ENCODE measurements at regions not wholly inside any gene's neighbourhood (a gene's known extent, or its start where the extent isn't known, plus 50 kb on each side); places are given as distances from the start of the nearest gene placed in this dataset.

DNA sequence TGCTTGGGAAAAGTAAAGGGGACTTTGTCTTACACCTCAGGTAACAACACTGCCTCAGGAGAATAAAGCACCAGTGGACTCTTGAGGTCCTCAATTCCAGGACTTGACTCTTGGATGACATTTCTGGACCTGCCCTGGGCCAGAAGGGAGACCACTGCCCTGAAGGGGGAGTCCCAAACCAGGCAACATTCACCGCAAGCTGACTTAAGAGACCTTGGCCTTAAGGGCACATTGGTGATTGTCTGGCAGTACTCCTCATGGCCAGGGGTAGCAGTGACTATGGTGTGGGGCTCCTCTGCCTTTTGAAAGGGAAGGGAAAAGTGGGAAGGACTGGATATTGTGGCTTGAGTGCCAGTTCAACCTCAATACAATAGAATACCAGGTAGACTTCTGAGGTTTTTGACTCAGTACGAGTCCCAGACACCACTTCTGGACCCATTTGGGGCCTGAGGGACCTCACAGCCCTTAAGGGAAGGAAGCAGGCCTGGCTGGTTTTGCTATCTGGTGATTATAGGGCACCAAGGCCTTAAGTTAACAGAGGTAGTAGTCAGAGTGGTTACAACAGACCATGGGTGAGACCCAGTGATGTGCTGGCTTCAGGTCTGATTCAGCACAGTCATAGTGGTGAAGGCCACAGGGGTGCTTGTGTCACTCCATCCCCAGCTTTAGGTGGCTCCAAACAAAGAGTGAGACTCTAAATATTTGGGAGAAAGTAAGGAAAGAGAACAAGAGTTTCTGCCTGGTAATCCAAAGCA lies 121.2 kb upstream of the TET2 start:
- no peak overlapping the region for H3K27ac ChIP-seq (ENCODE audit: low read length)
- H3K4me3 ChIP-seq (ENCODE audit: low read length in 2 of 2), result no peak overlapping the region
- H3K9ac ChIP-seq (ENCODE audit: low read length in 2 of 2), result no peak overlapping the region
- no peaks in the 10 kb centered on the region for H3K4me1 ChIP-seq (ENCODE audit: control insufficient read depth, insufficient read depth, low read length)
- H3K27me3 ChIP-seq (ENCODE audit: control insufficient read depth in 1 of 2, insufficient read depth in 2 of 2, low read length in 2 of 2), result no peaks in the 10 kb centered on the region
- H3K36me3 ChIP-seq (ENCODE audit: control insufficient read depth in 2 of 2, insufficient read depth in 2 of 2, low read length in 2 of 2), result no peaks in the 10 kb centered on the region
- peaks cover 3% of the 10 kb centered on the region in 2 donors for H3K9me3 ChIP-seq (ENCODE audit: control insufficient read depth in 2 of 2, low read length in 2 of 2)

- H3K27ac ChIP-seq (ENCODE audit: low read length), result no peak overlapping the region
- no peak overlapping the region for H3K9ac ChIP-seq (ENCODE audit: low read length in 2 of 2)
- no peak overlapping the region for H3K4me3 ChIP-seq (ENCODE audit: low read length in 2 of 2)
- no peaks in the 10 kb centered on the region for H3K27me3 ChIP-seq (ENCODE audit: control insufficient read depth in 1 of 2, insufficient read depth in 2 of 2, low read length in 2 of 2)
- no peaks in the 10 kb centered on the region for H3K36me3 ChIP-seq (ENCODE audit: control insufficient read depth in 2 of 2, insufficient read depth in 2 of 2, low read length in 2 of 2)
- H3K9me3 ChIP-seq (ENCODE audit: control insufficient read depth in 2 of 2, low read length in 2 of 2), result no peaks in the 10 kb centered on the region
- no peaks in the 10 kb centered on the region for H3K4me1 ChIP-seq (ENCODE audit: control insufficient read depth, insufficient read depth, low read length)
Observed at GRCh38 chr4:105036991-105037390, 109.7 kb upstream of the TET2 start.

- Histone ChIP-seq H3K4me1 (ENCODE audit: control insufficient read depth, insufficient read depth, low read length) (no peaks in the 10 kb centered on the region), H3K36me3 (ENCODE audit: control insufficient read depth in 2 of 2, insufficient read depth in 2 of 2, low read length in 2 of 2) (no peaks in the 10 kb centered on the region), H3K4me3 (ENCODE audit: low read length in 2 of 2) (no peak overlapping the region), H3K9me3 (ENCODE audit: control insufficient read depth in 2 of 2, low read length in 2 of 2) (no peaks in the 10 kb centered on the region), H3K27me3 (ENCODE audit: control insufficient read depth in 1 of 2, insufficient read depth in 2 of 2, low read length in 2 of 2) (no peaks in the 10 kb centered on the region), H3K27ac (ENCODE audit: low read length) (no peak overlapping the region), H3K9ac (ENCODE audit: low read length in 2 of 2) (no peak overlapping the region)
Observed at GRCh38 chr4:105042451-105042850, 104.2 kb upstream of the TET2 start.

- Histone ChIP-seq H3K9me3 (ENCODE audit: control insufficient read depth in 2 of 2, low read length in 2 of 2) (no peaks in the 10 kb centered on the region), H3K27ac (ENCODE audit: low read length) (no peak overlapping the region), H3K4me3 (ENCODE audit: low read length in 2 of 2) (no peak overlapping the region), H3K9ac (ENCODE audit: low read length in 2 of 2) (no peak overlapping the region), H3K27me3 (ENCODE audit: control insufficient read depth in 1 of 2, insufficient read depth in 2 of 2, low read length in 2 of 2) (no peaks in the 10 kb centered on the region), H3K4me1 (ENCODE audit: control insufficient read depth, insufficient read depth, low read length) (no peaks in the 10 kb centered on the region), H3K36me3 (ENCODE audit: control insufficient read depth in 2 of 2, insufficient read depth in 2 of 2, low read length in 2 of 2) (no peaks in the 10 kb centered on the region)
Observed at GRCh38 chr4:105050896-105051295, 95.8 kb upstream of the TET2 start.

DNA sequence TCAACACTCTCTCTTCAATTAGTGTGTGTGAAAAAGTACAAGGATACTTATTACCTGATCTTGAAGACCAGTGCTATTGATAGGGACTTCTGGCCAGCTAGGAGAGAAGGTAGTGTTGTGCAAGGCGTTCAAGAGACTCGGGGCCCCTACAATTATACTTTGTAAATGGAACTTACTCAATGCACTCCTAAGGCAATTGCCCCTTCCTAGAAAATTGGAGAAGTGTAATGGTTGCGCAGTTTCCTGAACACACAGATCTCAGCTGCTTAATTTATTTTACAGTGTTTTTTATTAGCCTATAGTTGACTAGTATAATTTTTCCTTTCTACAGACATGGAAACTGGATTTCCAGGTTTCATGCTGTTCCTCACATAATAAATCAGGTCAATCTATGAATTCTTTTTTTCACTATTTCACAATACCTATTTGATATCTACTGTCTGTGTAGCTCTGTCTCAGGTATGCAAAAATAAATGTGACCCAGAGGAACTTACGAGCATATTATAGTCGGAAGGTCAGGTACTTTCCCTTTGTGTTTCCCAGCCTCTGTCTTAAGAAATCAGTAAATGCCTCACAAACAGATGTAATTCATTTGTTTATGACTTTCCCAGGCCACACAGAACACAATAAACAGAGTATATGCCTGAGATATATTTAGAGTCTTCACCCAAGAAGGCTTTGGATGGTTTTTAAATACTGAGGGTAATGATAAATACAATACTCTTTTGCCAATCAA lies 89.1 kb upstream of the TET2 start:
- Histone ChIP-seq H3K27ac (ENCODE audit: low read length) (no peak overlapping the region), H3K9me3 (ENCODE audit: control insufficient read depth in 2 of 2, low read length in 2 of 2) (no peaks in the 10 kb centered on the region), H3K4me1 (ENCODE audit: control insufficient read depth, insufficient read depth, low read length) (no peaks in the 10 kb centered on the region), H3K36me3 (ENCODE audit: control insufficient read depth in 2 of 2, insufficient read depth in 2 of 2, low read length in 2 of 2) (no peaks in the 10 kb centered on the region), H3K27me3 (ENCODE audit: control insufficient read depth in 1 of 2, insufficient read depth in 2 of 2, low read length in 2 of 2) (no peaks in the 10 kb centered on the region), H3K4me3 (ENCODE audit: low read length in 2 of 2) (no peak overlapping the region), H3K9ac (ENCODE audit: low read length in 2 of 2) (no peak overlapping the region)

DNA sequence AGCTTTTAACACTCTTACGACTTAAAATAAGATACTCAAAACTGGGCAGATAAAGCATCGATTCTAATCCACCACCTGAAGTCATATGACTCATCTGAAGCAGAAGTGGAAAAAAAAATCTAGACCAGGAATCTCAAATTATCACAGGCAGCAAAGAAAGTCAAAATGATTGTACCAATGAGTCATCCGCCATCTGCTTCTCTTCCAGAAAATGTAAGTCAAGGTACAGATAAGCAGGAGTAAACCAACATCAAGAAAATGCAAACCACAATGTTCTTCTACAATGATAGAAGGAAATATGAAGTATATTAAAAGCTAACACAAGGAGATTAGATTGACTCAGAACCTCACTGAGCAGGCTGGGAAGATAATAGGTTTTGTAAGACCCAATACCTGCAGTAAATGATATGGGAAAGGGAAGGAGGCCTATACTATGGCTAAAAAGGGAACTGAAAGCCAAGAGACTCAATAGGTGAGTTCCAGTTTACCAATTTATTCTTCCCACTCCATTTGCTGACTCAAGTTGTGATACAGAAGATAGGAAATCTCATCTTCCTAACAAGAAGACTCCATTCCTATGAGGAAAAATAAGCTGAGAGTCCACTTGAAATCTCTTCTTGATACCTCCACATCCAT lies 88.4 kb upstream of the TET2 start:
- Histone ChIP-seq H3K27me3 (ENCODE audit: control insufficient read depth in 1 of 2, insufficient read depth in 2 of 2, low read length in 2 of 2) (no peaks in the 10 kb centered on the region), H3K4me3 (ENCODE audit: low read length in 2 of 2) (no peak overlapping the region), H3K27ac (ENCODE audit: low read length) (no peak overlapping the region), H3K36me3 (ENCODE audit: control insufficient read depth in 2 of 2, insufficient read depth in 2 of 2, low read length in 2 of 2) (no peaks in the 10 kb centered on the region), H3K9me3 (ENCODE audit: control insufficient read depth in 2 of 2, low read length in 2 of 2) (no peaks in the 10 kb centered on the region), H3K4me1 (ENCODE audit: control insufficient read depth, insufficient read depth, low read length) (no peaks in the 10 kb centered on the region), H3K9ac (ENCODE audit: low read length in 2 of 2) (no peak overlapping the region)

- no peak overlapping the region for H3K27ac ChIP-seq (ENCODE audit: low read length)
- H3K9ac ChIP-seq (ENCODE audit: low read length in 2 of 2), result no peak overlapping the region
- H3K4me3 ChIP-seq (ENCODE audit: low read length in 2 of 2), result no peak overlapping the region
- no peaks in the 10 kb centered on the region for H3K4me1 ChIP-seq (ENCODE audit: control insufficient read depth, insufficient read depth, low read length)
- H3K36me3 ChIP-seq (ENCODE audit: control insufficient read depth in 2 of 2, insufficient read depth in 2 of 2, low read length in 2 of 2), result no peaks in the 10 kb centered on the region
- no peaks in the 10 kb centered on the region for H3K27me3 ChIP-seq (ENCODE audit: control insufficient read depth in 1 of 2, insufficient read depth in 2 of 2, low read length in 2 of 2)
- H3K9me3 ChIP-seq (ENCODE audit: control insufficient read depth in 2 of 2, low read length in 2 of 2), result no peaks in the 10 kb centered on the region
Observed at GRCh38 chr4:105059337-105059736, 87.3 kb upstream of the TET2 start.

GRCh38 chr4:105060628-105061027 lies 86.0 kb upstream of the TET2 start:
- Histone ChIP-seq H3K9ac (ENCODE audit: low read length in 2 of 2) (no peak overlapping the region), H3K4me1 (ENCODE audit: control insufficient read depth, insufficient read depth, low read length) (no peaks in the 10 kb centered on the region), H3K27me3 (ENCODE audit: control insufficient read depth in 1 of 2, insufficient read depth in 2 of 2, low read length in 2 of 2) (no peaks in the 10 kb centered on the region), H3K4me3 (ENCODE audit: low read length in 2 of 2) (no peak overlapping the region), H3K36me3 (ENCODE audit: control insufficient read depth in 2 of 2, insufficient read depth in 2 of 2, low read length in 2 of 2) (no peaks in the 10 kb centered on the region), H3K27ac (ENCODE audit: low read length) (no peak overlapping the region), H3K9me3 (ENCODE audit: control insufficient read depth in 2 of 2, low read length in 2 of 2) (no peaks in the 10 kb centered on the region)

DNA sequence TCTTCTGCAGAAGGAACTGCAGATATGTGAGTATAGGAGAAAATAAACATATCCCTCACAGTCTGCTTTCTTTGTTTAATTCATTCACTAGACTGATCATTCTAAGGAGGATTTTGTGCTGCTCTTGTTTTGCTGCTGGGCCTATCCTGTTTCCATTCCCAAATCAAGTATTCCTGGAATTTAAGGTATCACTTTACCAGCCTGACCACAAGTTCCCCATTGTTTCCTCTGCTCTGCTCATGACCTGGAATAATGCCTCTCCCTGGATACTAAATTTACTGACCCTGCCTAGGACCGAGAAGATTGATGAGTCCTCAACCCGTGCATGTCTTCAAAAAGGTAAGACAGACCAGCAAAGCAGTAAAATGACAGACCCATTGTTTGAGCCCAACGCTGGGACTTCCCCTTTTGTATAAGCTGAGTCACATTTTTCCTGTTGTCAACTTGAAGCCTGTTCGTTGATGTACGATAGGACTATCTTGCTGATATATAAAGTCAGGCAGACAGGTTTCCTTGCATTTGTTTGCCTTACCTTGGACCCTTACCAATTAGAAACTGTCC lies 85.5 kb upstream of the TET2 start:
- Histone ChIP-seq H3K36me3 (ENCODE audit: control insufficient read depth in 2 of 2, insufficient read depth in 2 of 2, low read length in 2 of 2) (no peaks in the 10 kb centered on the region), H3K27ac (ENCODE audit: low read length) (no peak overlapping the region), H3K27me3 (ENCODE audit: control insufficient read depth in 1 of 2, insufficient read depth in 2 of 2, low read length in 2 of 2) (no peaks in the 10 kb centered on the region), H3K9me3 (ENCODE audit: control insufficient read depth in 2 of 2, low read length in 2 of 2) (no peaks in the 10 kb centered on the region), H3K4me1 (ENCODE audit: control insufficient read depth, insufficient read depth, low read length) (no peaks in the 10 kb centered on the region), H3K4me3 (ENCODE audit: low read length in 2 of 2) (no peak overlapping the region), H3K9ac (ENCODE audit: low read length in 2 of 2) (no peak overlapping the region)

DNA sequence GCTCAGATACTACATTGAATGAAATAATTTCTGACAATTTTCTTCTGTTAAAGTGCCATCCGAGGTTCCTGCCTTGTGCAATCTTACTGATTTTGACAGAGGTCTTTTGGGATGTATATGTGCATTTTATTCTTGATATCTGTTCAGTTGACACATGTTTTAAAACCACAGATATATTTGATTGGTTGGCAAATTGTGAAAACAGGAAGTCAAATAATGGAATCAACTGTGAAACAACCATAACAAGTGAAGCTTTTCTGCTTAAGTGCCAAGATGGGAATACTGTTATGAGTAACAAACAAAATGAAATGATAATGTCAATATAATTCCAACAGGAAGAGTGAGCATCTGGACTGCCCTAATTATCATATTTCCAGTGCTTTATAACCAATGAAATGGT lies 84.9 kb upstream of the TET2 start:
- Histone ChIP-seq H3K9me3 (ENCODE audit: control insufficient read depth in 2 of 2, low read length in 2 of 2) (no peaks in the 10 kb centered on the region), H3K4me1 (ENCODE audit: control insufficient read depth, insufficient read depth, low read length) (no peaks in the 10 kb centered on the region), H3K27ac (ENCODE audit: low read length) (no peak overlapping the region), H3K27me3 (ENCODE audit: control insufficient read depth in 1 of 2, insufficient read depth in 2 of 2, low read length in 2 of 2) (no peaks in the 10 kb centered on the region), H3K36me3 (ENCODE audit: control insufficient read depth in 2 of 2, insufficient read depth in 2 of 2, low read length in 2 of 2) (no peaks in the 10 kb centered on the region), H3K9ac (ENCODE audit: low read length in 2 of 2) (no peak overlapping the region), H3K4me3 (ENCODE audit: low read length in 2 of 2) (no peak overlapping the region)
